OCI-LY3 (cell line): ENCODE measurements at regions not wholly inside any gene's neighbourhood (a gene's known extent, or its start where the extent isn't known, plus 50 kb on each side); places are given as distances from the start of the nearest gene placed in this dataset.

Experiments
- H2AFZ ChIP-seq: fragments of 200-600, 300-600 bp; shearing (Covaris generic); 2 replicates; pipeline ENCODE4 v1.6.0; 2014; ENCODE audit warnings: antibody characterized with exemption, low read depth, low read length
- H3K27ac ChIP-seq: fragments of 200-600, 300-600 bp; sonication (generic); 2 replicates; pipeline ENCODE4 v1.5.1; 2014; ENCODE audit warnings: mild to moderate bottlenecking, low read length, moderate library complexity, mixed read lengths
- H3K27me3 ChIP-seq: fragments of 200-600, 300-600 bp; sonication (generic); 2 replicates; pipeline ENCODE4 v1.6.1; 2014; ENCODE audit warnings: low read depth, low read length, mixed read lengths
- H3K36me3 ChIP-seq: fragments of 200-600, 300-600 bp; sonication (generic); replicated peaks from 2 replicates; pipeline ENCODE3; 2014; ENCODE audit warnings: low read depth, low read length, mixed read lengths
- H3K4me1 ChIP-seq: fragments of 300-600, 200-600 bp; sonication (generic); 2 replicates; pipeline ENCODE4 v1.6.1; 2014; ENCODE audit warnings: low read length, mixed read lengths
- H3K4me2 ChIP-seq: fragments of 200-600, 300-600 bp; sonication (generic); 2 replicates; pipeline ENCODE4 v1.6.1; 2014; ENCODE audit warnings: low read length, mixed read lengths
- H3K4me3 ChIP-seq: fragments of 300-600, 200-600 bp; sonication (generic); 2 replicates; pipeline ENCODE4 v1.5.1; 2014; ENCODE audit warnings: antibody characterized with exemption, mild to moderate bottlenecking, low read length, moderate library complexity
- H3K79me2 ChIP-seq: fragments of 300-600, 200-600 bp; shearing (Covaris generic); 2 replicates; pipeline ENCODE4 v1.6.1; 2014; ENCODE audit warnings: mild to moderate bottlenecking, low read length, mixed read lengths
- H3K9ac ChIP-seq: fragments of 300-600, 200-600 bp; shearing (Covaris generic); 2 replicates; pipeline ENCODE4 v1.6.0; 2014; ENCODE audit warnings: mild to moderate bottlenecking, low read length, moderate library complexity
- H3K9me3 ChIP-seq: fragments of 200-600, 300-600 bp; shearing (Covaris generic); 2 replicates; pipeline ENCODE4 v1.6.1; 2014; ENCODE audit warnings: low read length, mixed read lengths; ENCODE audit not compliant: insufficient read depth
- H4K20me1 ChIP-seq: fragments of 200-600, 300-600 bp; sonication (generic); 2 replicates; pipeline ENCODE4 v1.6.1; 2016; ENCODE audit warnings: low read length, mixed read lengths; ENCODE audit not compliant: insufficient read depth
- CTCF ChIP-seq: fragments of 200-600, 300-600 bp; sonication (generic); IDR thresholded peaks from 2 replicates; pipeline ENCODE4 v1.5.1; 2014; ENCODE audit warnings: antibody characterized with exemption, low read length, low read depth
- EZH2phosphoT487 ChIP-seq: fragments of 200-600 bp; shearing (Covaris generic); IDR thresholded peaks from 2 replicates; pipeline ENCODE4 v1.6.1; 2018; ENCODE audit warnings: antibody characterized with exemption, mixed run types, low read depth

- no peaks in the 10 kb centered on the region for H3K9me3 ChIP-seq
- no peak overlapping the region for H3K27ac ChIP-seq
- no peak overlapping the region for H3K4me2 ChIP-seq
- no peaks in the 10 kb centered on the region for H3K36me3 ChIP-seq
- H3K27me3 ChIP-seq, result no peaks in the 10 kb centered on the region
- no peak overlapping the region for H2AFZ ChIP-seq
- H3K9ac ChIP-seq, result no peak overlapping the region
- no peaks in the 10 kb centered on the region for H4K20me1 ChIP-seq
- H3K79me2 ChIP-seq, result no peaks in the 10 kb centered on the region
- TF ChIP-seq EZH2phosphoT487 (no peak), CTCF (no peak)
- H3K4me3 ChIP-seq, result no peak overlapping the region
- H3K4me1 ChIP-seq, result no peaks in the 10 kb centered on the region
These were observed 49.9 kb upstream of the GIMD1 start for GRCh38 chr4:106418444-106418843.
